MM.1S (cell line): ENCODE measurements at regions not wholly inside any gene's neighbourhood (a gene's known extent, or its start where the extent isn't known, plus 50 kb on each side); places are given as distances from the start of the nearest gene placed in this dataset.

Source experiments
- DNase-seq: peaks from one replicate; pipeline ENCODE4 v3.0.0-alpha.2; 2015
- H2AFZ ChIP-seq: fragments of 300-600 bp; sonication (generic); 2 replicates; pipeline ENCODE4 v1.6.0; 2016; ENCODE audit warnings: antibody characterized with exemption, low read length
- H3F3A ChIP-seq: fragments of 300-600 bp; sonication (generic); 2 replicates; pipeline ENCODE4 v1.6.1; 2016; ENCODE audit warnings: mild to moderate bottlenecking, antibody characterized with exemption, low read length, moderate library complexity, mixed read lengths; ENCODE audit not compliant: insufficient read depth
- H3K27ac ChIP-seq: fragments of 300-600 bp; sonication (generic); 2 replicates; pipeline ENCODE4 v1.5.1; 2016; ENCODE audit warnings: mild to moderate bottlenecking, low read length
- H3K27me3 ChIP-seq: fragments of 300-600 bp; sonication (generic); replicated peaks from 2 replicates; pipeline ENCODE4 v1.6.0; 2016; ENCODE audit warnings: low read length; ENCODE audit not compliant: insufficient read depth
- H3K36me3 ChIP-seq: fragments of 300-600 bp; sonication (generic); replicated peaks from 2 replicates; pipeline ENCODE4 v1.6.1; 2016; ENCODE audit warnings: mild to moderate bottlenecking, low read length, mixed read lengths; ENCODE audit not compliant: insufficient read depth
- H3K4me1 ChIP-seq: fragments of 300-600 bp; sonication (generic); 2 replicates; pipeline ENCODE4 v1.6.1; 2016; ENCODE audit warnings: low read length, mixed read lengths
- H3K4me2 ChIP-seq: fragments of 300-600 bp; sonication (generic); 2 replicates; pipeline ENCODE4 v1.6.0; 2016; ENCODE audit warnings: low read depth, low read length
- H3K4me3 ChIP-seq: fragments of 300-600 bp; sonication (generic); 2 replicates; pipeline ENCODE4 v1.5.1; 2016; ENCODE audit warnings: low read length, mixed read lengths
- H3K79me2 ChIP-seq: fragments of 300-600 bp; sonication (generic); 2 replicates; pipeline ENCODE4 v1.6.1; 2016; ENCODE audit warnings: mixed run types, low read length, mixed read lengths
- H3K9ac ChIP-seq: fragments of 300-600 bp; sonication (generic); 2 replicates; pipeline ENCODE4 v1.6.1; 2016; ENCODE audit warnings: low read length, mixed read lengths
- H3K9me2 ChIP-seq: fragments of 300-600 bp; sonication (generic); replicated peaks from 2 replicates; pipeline ENCODE4 v1.6.1; 2016; ENCODE audit warnings: mild to moderate bottlenecking, low read length, mixed read lengths; ENCODE audit not compliant: insufficient read depth
- H3K9me3 ChIP-seq: fragments of 300-600 bp; sonication (generic); replicated peaks from 2 replicates; pipeline ENCODE4 v1.6.1; 2016; ENCODE audit warnings: mild to moderate bottlenecking, low read length, mixed read lengths; ENCODE audit not compliant: insufficient read depth
- H4K20me1 ChIP-seq: fragments of 300-600 bp; sonication (generic); 2 replicates; pipeline ENCODE4 v1.6.1; 2016; ENCODE audit warnings: mild to moderate bottlenecking, low read length, moderate library complexity, mixed read lengths; ENCODE audit not compliant: insufficient read depth
- EZH2 ChIP-seq: fragments of 300-600 bp; sonication (generic); optimal IDR thresholded peaks from 2 replicates; pipeline ENCODE3; 2017; ENCODE audit warnings: low read depth, mild to moderate bottlenecking, antibody characterized with exemption, low read length, mixed read lengths
- EZH2phosphoT487 ChIP-seq: fragments of 300-600 bp; sonication (generic); IDR thresholded peaks from 2 replicates; pipeline ENCODE4 v1.6.1; 2018; ENCODE audit warnings: antibody characterized with exemption, low read length
- TF ChIP-seq, protein P1 (sequence below): fragments of 300-600 bp; sonication (generic); IDR thresholded peaks from 2 replicates; pipeline ENCODE4 v1.5.1; 2016; ENCODE audit warnings: antibody characterized with exemption, low read length, mixed read lengths

DNA sequence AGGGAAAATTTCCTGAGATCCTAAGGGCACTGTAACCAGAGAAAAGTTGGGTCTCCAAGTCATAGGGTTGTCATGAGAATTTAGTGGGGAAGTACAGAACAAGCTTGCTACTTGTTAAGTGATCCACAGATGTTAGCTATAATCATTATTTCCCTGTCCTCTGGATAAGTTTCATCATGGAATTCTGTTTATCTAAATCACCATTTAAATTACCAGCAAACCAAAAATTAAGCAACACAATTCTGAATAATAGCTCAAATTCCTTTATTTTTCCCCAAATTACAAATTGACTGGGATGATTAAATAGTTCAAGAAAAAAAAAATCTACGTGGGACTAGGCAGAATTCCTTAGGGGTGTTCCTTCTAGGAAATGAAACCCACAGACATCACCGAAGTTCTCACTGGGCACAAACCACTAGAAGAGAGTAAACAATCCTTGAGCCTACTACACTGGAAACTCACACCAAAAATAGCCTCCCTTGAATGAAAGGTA lies 159.5 kb downstream of the COL6A3 start:
- H2AFZ ChIP-seq: no peak overlapping the region
- DNase-seq: no peak
- H3K79me2 ChIP-seq: no peaks in the 10 kb centered on the region
- no peak overlapping the region for H3K27ac ChIP-seq
- no peaks in the 10 kb centered on the region for H3K4me1 ChIP-seq
- no peaks in the 10 kb centered on the region for H3K9me3 ChIP-seq
- no peaks in the 10 kb centered on the region for H3K36me3 ChIP-seq
- no peak overlapping the region for H3K9ac ChIP-seq
- no peaks in the 10 kb centered on the region for H4K20me1 ChIP-seq
- no peak for TF ChIP-seq EZH2phosphoT487
- TF ChIP-seq, protein P1, sequence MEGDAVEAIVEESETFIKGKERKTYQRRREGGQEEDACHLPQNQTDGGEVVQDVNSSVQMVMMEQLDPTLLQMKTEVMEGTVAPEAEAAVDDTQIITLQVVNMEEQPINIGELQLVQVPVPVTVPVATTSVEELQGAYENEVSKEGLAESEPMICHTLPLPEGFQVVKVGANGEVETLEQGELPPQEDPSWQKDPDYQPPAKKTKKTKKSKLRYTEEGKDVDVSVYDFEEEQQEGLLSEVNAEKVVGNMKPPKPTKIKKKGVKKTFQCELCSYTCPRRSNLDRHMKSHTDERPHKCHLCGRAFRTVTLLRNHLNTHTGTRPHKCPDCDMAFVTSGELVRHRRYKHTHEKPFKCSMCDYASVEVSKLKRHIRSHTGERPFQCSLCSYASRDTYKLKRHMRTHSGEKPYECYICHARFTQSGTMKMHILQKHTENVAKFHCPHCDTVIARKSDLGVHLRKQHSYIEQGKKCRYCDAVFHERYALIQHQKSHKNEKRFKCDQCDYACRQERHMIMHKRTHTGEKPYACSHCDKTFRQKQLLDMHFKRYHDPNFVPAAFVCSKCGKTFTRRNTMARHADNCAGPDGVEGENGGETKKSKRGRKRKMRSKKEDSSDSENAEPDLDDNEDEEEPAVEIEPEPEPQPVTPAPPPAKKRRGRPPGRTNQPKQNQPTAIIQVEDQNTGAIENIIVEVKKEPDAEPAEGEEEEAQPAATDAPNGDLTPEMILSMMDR: no peak
- TF ChIP-seq EZH2: no peak
- no peak overlapping the region for H3K4me2 ChIP-seq
- H3K9me2 ChIP-seq: no peaks in the 10 kb centered on the region
- H3K4me3 ChIP-seq: no peak overlapping the region
- H3F3A ChIP-seq: no peaks in the 10 kb centered on the region
- no peaks in the 10 kb centered on the region for H3K27me3 ChIP-seq

DNA sequence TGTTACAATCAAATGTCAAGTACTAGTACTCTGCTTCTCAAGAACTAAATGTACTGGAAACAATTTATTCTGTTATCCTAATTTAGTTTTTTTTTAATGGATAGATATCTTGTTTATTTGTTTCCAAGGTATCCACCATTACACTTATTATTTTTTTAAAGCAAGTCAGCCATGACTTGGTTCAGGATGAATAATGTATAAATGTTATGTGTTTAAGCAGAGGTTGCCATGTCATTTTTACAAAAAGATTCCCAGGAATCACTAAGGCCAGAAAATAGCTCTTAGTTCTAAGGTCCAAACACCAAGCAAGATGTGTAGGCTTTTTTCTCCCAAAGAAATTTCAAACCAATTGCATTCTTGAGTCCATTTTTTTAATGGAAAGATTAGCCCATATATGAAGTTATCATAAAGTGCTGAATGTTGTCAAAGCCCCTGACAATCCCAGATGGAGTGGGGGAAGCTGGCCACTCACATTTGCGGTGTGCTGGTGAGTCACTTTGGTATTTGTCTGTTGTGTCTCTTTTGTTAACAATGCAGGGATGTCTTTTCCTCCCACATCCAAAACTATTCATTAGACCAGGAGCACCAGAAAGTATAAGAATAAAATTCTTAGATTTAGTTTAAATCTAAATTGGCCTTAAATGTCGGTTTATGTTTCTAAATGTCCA lies 158.9 kb downstream of the COL6A3 start:
- TF ChIP-seq EZH2phosphoT487 (no peak), EZH2 (no peak)
- TF ChIP-seq, protein P1: no peak
- Histone ChIP-seq H3K36me3 (no peaks in the 10 kb centered on the region), H3F3A (no peaks in the 10 kb centered on the region), H3K27me3 (no peaks in the 10 kb centered on the region), H2AFZ (no peak overlapping the region), H3K4me2 (no peak overlapping the region), H3K79me2 (no peaks in the 10 kb centered on the region), H3K27ac (no peak overlapping the region), H3K9me3 (no peaks in the 10 kb centered on the region), H4K20me1 (no peaks in the 10 kb centered on the region), H3K9ac (no peak overlapping the region), H3K9me2 (no peaks in the 10 kb centered on the region), H3K4me3 (no peak overlapping the region), H3K4me1 (no peaks in the 10 kb centered on the region)
- DNase-seq: no peak

DNA sequence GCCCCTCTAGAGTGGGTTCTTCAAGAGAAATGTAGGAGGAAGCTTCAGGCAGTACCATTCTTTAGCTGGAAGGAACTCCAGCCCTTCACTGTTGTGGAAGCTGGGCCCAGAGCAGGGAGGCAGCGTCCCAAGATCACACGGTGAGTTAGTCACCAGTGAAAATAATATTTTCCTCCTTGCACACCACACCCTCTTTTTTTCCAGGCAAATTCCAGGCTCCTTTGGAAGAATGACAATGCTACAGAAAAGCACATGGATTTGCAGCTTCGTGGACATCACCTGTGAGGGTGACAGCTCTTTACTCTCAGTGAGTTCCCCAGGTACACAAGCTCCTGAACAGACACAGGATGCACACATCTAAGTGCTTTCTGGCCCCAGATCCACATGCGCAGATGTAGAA lies 157.1 kb downstream of the COL6A3 start:
- no peaks in the 10 kb centered on the region for H3K79me2 ChIP-seq
- DNase-seq: no peak
- H3K36me3 ChIP-seq: no peaks in the 10 kb centered on the region
- no peak overlapping the region for H3K4me2 ChIP-seq
- no peaks in the 10 kb centered on the region for H3K27me3 ChIP-seq
- no peak overlapping the region for H2AFZ ChIP-seq
- H4K20me1 ChIP-seq: no peaks in the 10 kb centered on the region
- no peaks in the 10 kb centered on the region for H3K9me2 ChIP-seq
- TF ChIP-seq, protein P1: no peak
- TF ChIP-seq EZH2phosphoT487: no peak
- H3F3A ChIP-seq: no peaks in the 10 kb centered on the region
- no peaks in the 10 kb centered on the region for H3K9me3 ChIP-seq
- H3K9ac ChIP-seq: no peak overlapping the region
- H3K4me3 ChIP-seq: no peak overlapping the region
- H3K27ac ChIP-seq: no peak overlapping the region
- H3K4me1 ChIP-seq: no peaks in the 10 kb centered on the region
